ENCODE measurements at regions not wholly inside any gene's neighbourhood (a gene's known extent, or its start where the extent isn't known, plus 50 kb on each side); places are given as distances from the start of the nearest gene placed in this dataset.

DNA sequence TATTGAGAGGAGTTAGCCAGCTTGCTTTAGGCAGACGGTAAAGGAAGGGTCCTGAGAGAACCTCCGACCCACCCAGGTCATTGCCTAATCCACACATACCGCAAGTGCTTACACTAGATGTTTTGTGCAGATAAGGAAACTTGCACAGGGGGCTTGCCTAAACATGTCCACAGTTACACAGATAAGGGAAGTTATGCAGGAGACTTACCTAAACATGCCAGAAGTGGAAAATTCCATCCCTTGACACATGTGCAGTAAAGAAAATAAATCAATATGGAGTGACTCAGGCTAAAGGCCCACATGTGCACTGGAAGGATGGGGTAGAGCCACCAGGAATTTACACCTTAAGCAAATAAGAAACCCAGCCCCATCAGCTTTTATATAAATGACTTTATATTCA is 232.8 kb upstream of the HDX start:
- Histone ChIP-seq H4K20me1 (ENCODE audit: low read depth, low read length) (no peaks in the 10 kb centered on the region), H3K79me2 (ENCODE audit: insufficient read depth, low read length) (no peaks in the 10 kb centered on the region), H3K27ac (ENCODE audit: low read depth, low read length) (no peak overlapping the region), H3K9me2 (replicated peaks; ENCODE audit: insufficient read depth, low read length) (no peaks in the 10 kb centered on the region), H2AFZ (ENCODE audit: low read depth, low read length, severe bottlenecking) (no peak overlapping the region), H3K9ac (ENCODE audit: low read length) (no peak overlapping the region), H3F3A (ENCODE audit: insufficient read depth) (no peaks in the 10 kb centered on the region), H3K4me2 (ENCODE audit: low read depth, low read length, poor library complexity, severe bottlenecking) (no peak overlapping the region), H3K36me3 (ENCODE audit: low read length) (no peaks in the 10 kb centered on the region), H3K27me3 (ENCODE audit: low read length) (no peaks in the 10 kb centered on the region), H3K9me3 (ENCODE audit: insufficient read depth, low read length) (no peaks in the 10 kb centered on the region), H3K4me3 (ENCODE audit: insufficient read depth, low read length, poor library complexity, severe bottlenecking) (no peak overlapping the region)
- no peak for TF ChIP-seq CTCF (IDR thresholded peaks at IDR 0.05; ENCODE audit: insufficient read depth, low read length, poor library complexity, severe bottlenecking)
- no peak for TF ChIP-seq EZH2phosphoT487 (conservative IDR thresholded peaks at IDR 0.05; ENCODE audit: low read length)

DNA sequence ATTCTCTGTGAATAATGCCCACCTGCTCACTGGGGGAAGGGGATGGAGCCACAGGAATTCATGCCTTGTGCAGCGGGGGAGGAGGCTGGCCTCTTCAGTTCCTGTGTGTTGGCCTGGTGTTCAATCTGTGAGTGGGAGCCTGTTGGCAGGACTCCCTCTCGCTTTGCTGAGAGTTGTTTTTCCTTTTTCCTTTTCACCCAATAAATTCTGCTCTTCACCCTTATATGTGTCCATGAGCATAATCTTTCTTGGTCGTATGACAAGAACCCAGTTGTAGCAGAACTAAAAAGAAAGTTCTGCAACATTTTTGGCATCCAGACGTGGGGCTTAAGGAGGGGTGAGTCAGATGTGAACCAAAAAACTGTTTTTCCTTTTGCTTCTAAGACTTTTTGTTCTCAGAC is 235.2 kb upstream of the HDX start:
- H3F3A ChIP-seq (ENCODE audit: insufficient read depth), result no peaks in the 10 kb centered on the region
- H3K9me3 ChIP-seq (ENCODE audit: insufficient read depth, low read length), result no peaks in the 10 kb centered on the region
- H3K4me2 ChIP-seq (ENCODE audit: low read depth, low read length, poor library complexity, severe bottlenecking), result no peak overlapping the region
- H3K27ac ChIP-seq (ENCODE audit: low read depth, low read length), result no peak overlapping the region
- H3K9me2 ChIP-seq (replicated peaks; ENCODE audit: insufficient read depth, low read length), result no peaks in the 10 kb centered on the region
- H3K36me3 ChIP-seq (ENCODE audit: low read length), result no peaks in the 10 kb centered on the region
- H4K20me1 ChIP-seq (ENCODE audit: low read depth, low read length), result no peaks in the 10 kb centered on the region
- TF ChIP-seq CTCF (IDR thresholded peaks at IDR 0.05; ENCODE audit: insufficient read depth, low read length, poor library complexity, severe bottlenecking) (no peak), EZH2phosphoT487 (conservative IDR thresholded peaks at IDR 0.05; ENCODE audit: low read length) (no peak)
- H2AFZ ChIP-seq (ENCODE audit: low read depth, low read length, severe bottlenecking), result no peak overlapping the region
- H3K9ac ChIP-seq (ENCODE audit: low read length), result no peak overlapping the region
- no peaks in the 10 kb centered on the region for H3K27me3 ChIP-seq (ENCODE audit: low read length)
- H3K4me3 ChIP-seq (ENCODE audit: insufficient read depth, low read length, poor library complexity, severe bottlenecking), result no peak overlapping the region
- no peaks in the 10 kb centered on the region for H3K79me2 ChIP-seq (ENCODE audit: insufficient read depth, low read length)

- TF ChIP-seq EZH2phosphoT487 (conservative IDR thresholded peaks at IDR 0.05; ENCODE audit: low read length) (no peak), CTCF (IDR thresholded peaks at IDR 0.05; ENCODE audit: insufficient read depth, low read length, poor library complexity, severe bottlenecking) (no peak)
- H3K9me3 ChIP-seq (ENCODE audit: insufficient read depth, low read length), result no peaks in the 10 kb centered on the region
- H3K4me2 ChIP-seq (ENCODE audit: low read depth, low read length, poor library complexity, severe bottlenecking), result no peak overlapping the region
- no peak overlapping the region for H3K4me3 ChIP-seq (ENCODE audit: insufficient read depth, low read length, poor library complexity, severe bottlenecking)
- H3F3A ChIP-seq (ENCODE audit: insufficient read depth), result no peaks in the 10 kb centered on the region
- H3K79me2 ChIP-seq (ENCODE audit: insufficient read depth, low read length), result no peaks in the 10 kb centered on the region
- no peak overlapping the region for H2AFZ ChIP-seq (ENCODE audit: low read depth, low read length, severe bottlenecking)
- H3K9ac ChIP-seq (ENCODE audit: low read length), result no peak overlapping the region
- no peaks in the 10 kb centered on the region for H4K20me1 ChIP-seq (ENCODE audit: low read depth, low read length)
- H3K27me3 ChIP-seq (ENCODE audit: low read length), result no peaks in the 10 kb centered on the region
- no peaks in the 10 kb centered on the region for H3K9me2 ChIP-seq (replicated peaks; ENCODE audit: insufficient read depth, low read length)
- no peak overlapping the region for H3K27ac ChIP-seq (ENCODE audit: low read depth, low read length)
- no peaks in the 10 kb centered on the region for H3K36me3 ChIP-seq (ENCODE audit: low read length)
These were observed 245.3 kb upstream of the HDX start for GRCh38 chrX:84747516-84747915.
